Esophagus (tissue), 2 donors: ENCODE measurements at regions not wholly inside any gene's neighbourhood (a gene's known extent, or its start where the extent isn't known, plus 50 kb on each side); places are given as distances from the start of the nearest gene placed in this dataset.
"Not testable (repeated sequence)": the region's sequence is repeated elsewhere in the genome, so short reads cannot be mapped to it uniquely, and the experiment has no call there.

ENCODE experiments used
- H3K27ac ChIP-seq, 2 donors: one replicate each; pipeline ENCODE4 v1.5.1; 2013; ENCODE audit warnings: low read depth in 2 of 2, mild to moderate bottlenecking in 2 of 2, inconsistent platforms in 1 of 2, low read length in 1 of 2, moderate library complexity in 1 of 2
- H3K27me3 ChIP-seq, 2 donors: one replicate each; pipeline ENCODE4 v1.6.1; 2013; ENCODE audit warnings: low read length in 2 of 2, control low read depth in 1 of 2, mild to moderate bottlenecking in 1 of 2; ENCODE audit not compliant: insufficient read depth in 2 of 2, control insufficient read depth in 1 of 2
- H3K36me3 ChIP-seq, 2 donors: one replicate each; pipeline ENCODE4 v1.6.1; 2013; ENCODE audit warnings: low read length in 1 of 2; ENCODE audit not compliant: control insufficient read depth in 2 of 2, insufficient read depth in 2 of 2
- H3K4me1 ChIP-seq, 2 donors: one replicate each; pipeline ENCODE4 v1.6.1; 2013; ENCODE audit warnings: low read length in 1 of 2; ENCODE audit not compliant: control insufficient read depth in 2 of 2, insufficient read depth in 2 of 2
- H3K4me3 ChIP-seq, 2 donors: one replicate each; pipeline ENCODE4 v1.5.1; 2013; ENCODE audit warnings: low read length in 2 of 2, mild to moderate bottlenecking in 2 of 2, low read depth in 1 of 2, moderate library complexity in 1 of 2
- H3K9me3 ChIP-seq, 2 donors: one replicate each; pipeline ENCODE4 v1.6.1; 2013; ENCODE audit warnings: mild to moderate bottlenecking in 2 of 2, low read depth in 1 of 2, low read length in 1 of 2, moderate library complexity in 1 of 2; ENCODE audit not compliant: control insufficient read depth in 2 of 2, insufficient read depth in 1 of 2
- WGBS, 2 donors: extraction: QIAGEN DNeasy Blood & Tissue Kit; methylation state at CpG; one replicate each; pipeline ENCODE4 v1.1.7; 2013; 5-methylcytosine and 5-hydroxymethylcytosine counted together
- donor health status: healthy with polysubstance abuse.
- donor health status: Bipolar disorder and iron deficiency.

DNA sequence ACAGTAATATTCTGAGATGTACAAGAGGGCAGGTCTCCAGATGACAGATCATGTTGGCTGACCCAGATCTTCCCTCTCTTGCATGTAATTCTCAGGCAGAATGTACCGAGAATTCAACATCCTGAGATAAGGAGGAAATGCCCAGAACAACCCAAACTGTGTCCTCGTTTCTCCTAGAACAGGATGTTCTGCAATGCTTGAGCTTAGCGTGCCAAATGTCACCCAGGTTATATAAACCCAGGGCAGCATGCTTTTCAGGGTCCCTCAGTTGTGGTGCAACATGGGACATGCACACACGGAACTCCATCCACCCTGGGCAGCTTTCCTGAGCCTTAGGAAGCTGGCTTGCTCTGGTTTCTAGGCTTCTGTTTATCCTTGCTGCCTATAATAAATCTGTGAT is 102.1 kb upstream of the CMC1 start:
- Histone ChIP-seq H3K4me3 (no peak overlapping the region), H3K27ac (no peak overlapping the region), H3K9me3 (peaks cover 0 to 2% of the 10 kb centered on the region in 2 donors), H3K4me1 (peaks cover 0 to 3% of the 10 kb centered on the region in 2 donors), H3K27me3 (no peaks in the 10 kb centered on the region), H3K36me3 (no peaks in the 10 kb centered on the region)
- WGBS, 2 donors: 59 to 60% methylated on average over 4 of the region's 4 CpGs

- WGBS, 2 donors: 50 to 63% methylated on average over 5 of the region's 5 CpGs
Observed at GRCh38 chr3:28139967-28140634, 101.3 kb upstream of the CMC1 start.

DNA sequence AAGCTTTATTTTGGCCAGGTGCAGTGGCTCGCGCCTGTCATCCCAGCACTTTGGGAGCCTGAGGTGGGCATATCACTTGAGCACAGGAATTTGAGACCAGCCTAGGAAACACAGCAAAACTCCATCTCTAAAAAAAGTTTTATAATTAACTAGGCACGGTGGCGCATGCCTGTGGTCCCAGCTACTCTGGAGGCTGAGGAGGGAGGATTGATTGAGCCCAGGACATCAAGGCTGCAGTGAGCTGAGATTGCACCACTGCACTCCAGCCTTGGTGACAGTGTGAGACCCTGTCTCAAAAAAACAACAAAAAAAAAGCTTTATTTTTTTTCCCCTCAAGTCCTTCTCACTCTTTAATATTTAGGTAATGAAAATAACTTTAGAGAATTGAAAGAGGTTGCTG is 100.8 kb upstream of the CMC1 start:
- peaks cover 0 to 2% of the 10 kb centered on the region in 2 donors for H3K9me3 ChIP-seq
- H3K36me3 ChIP-seq: no peaks in the 10 kb centered on the region
- no peak overlapping the region for H3K27ac ChIP-seq
- WGBS, 2 donors: 90 to 95% methylated on average over 4 of the region's 4 CpGs
- no peaks in the 10 kb centered on the region for H3K27me3 ChIP-seq
- no peak overlapping the region for H3K4me3 ChIP-seq
- H3K4me1 ChIP-seq: peaks cover 0 to 3% of the 10 kb centered on the region in 2 donors

More at GRCh38 chr3:28139967-28140634, 101.3 kb upstream of the CMC1 start:
- H3K4me1 ChIP-seq: peaks cover 0 to 3% of the 10 kb centered on the region in 2 donors
- H3K27me3 ChIP-seq: no peaks in the 10 kb centered on the region
- no peak overlapping the region for H3K4me3 ChIP-seq
- no peaks in the 10 kb centered on the region for H3K36me3 ChIP-seq
- peaks cover 0 to 2% of the 10 kb centered on the region in 2 donors for H3K9me3 ChIP-seq
- no peak overlapping the region for H3K27ac ChIP-seq

- Histone ChIP-seq H3K27ac (no peak overlapping the region), H3K9me3 (no peaks in the 10 kb centered on the region), H3K4me3 (no peak overlapping the region), H3K36me3 (no peaks in the 10 kb centered on the region), H3K27me3 (no peaks in the 10 kb centered on the region), H3K4me1 (no peaks in the 10 kb centered on the region)
Observed at GRCh38 chr3:28149960-28150359, 91.5 kb upstream of the CMC1 start.

- H3K27ac ChIP-seq: no peak overlapping the region
Observed at GRCh38 chr3:28150465-28151206, 90.8 kb upstream of the CMC1 start.

GRCh38 chr3:28151207-28151550 is 90.2 kb upstream of the CMC1 start:
- H3K27me3 ChIP-seq: no peaks in the 10 kb centered on the region
- no peaks in the 10 kb centered on the region for H3K36me3 ChIP-seq
- H3K4me3 ChIP-seq: no peak overlapping the region
- no peaks in the 10 kb centered on the region for H3K4me1 ChIP-seq
- no peaks in the 10 kb centered on the region for H3K9me3 ChIP-seq
- no peak overlapping the region for H3K27ac ChIP-seq
- 60 to 68% methylated on average over 2 of the region's 2 CpGs for WGBS, 2 donors

More at GRCh38 chr3:28150465-28151206, 90.8 kb upstream of the CMC1 start:
- Histone ChIP-seq H3K27me3 (no peaks in the 10 kb centered on the region), H3K4me3 (no peak overlapping the region), H3K4me1 (no peaks in the 10 kb centered on the region), H3K9me3 (no peaks in the 10 kb centered on the region), H3K36me3 (no peaks in the 10 kb centered on the region)

DNA sequence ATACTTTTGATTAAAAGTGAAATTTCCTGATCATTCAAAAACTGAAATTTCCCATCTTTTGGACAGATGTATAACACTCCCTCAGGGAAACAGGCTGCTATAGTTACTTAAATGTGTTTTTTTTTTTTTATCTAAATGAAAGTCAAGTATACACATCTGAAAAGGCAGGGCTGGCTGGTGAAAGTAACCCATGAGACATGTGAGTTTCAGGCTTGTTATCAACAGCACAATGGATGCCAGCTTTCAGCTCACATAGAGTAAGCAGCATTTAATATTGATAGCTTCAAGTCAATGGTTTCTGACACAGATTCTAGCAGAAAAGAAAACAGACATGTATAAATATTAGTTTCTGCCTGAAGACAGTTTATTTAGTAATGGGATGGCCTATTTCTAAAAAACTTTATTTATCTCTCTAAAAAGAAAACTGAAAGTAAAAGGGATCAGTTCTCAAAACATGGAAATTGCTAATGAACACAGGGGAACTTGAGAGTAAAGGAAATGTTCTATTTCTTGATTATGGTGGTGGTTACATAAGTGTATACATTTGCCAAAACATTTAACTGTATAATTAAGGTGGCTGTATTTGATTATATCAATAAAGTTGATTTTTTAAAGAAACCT is 89.7 kb upstream of the CMC1 start:
- no peaks in the 10 kb centered on the region for H3K4me1 ChIP-seq
- no peaks in the 10 kb centered on the region for H3K36me3 ChIP-seq
- no peak overlapping the region for H3K27ac ChIP-seq
- H3K27me3 ChIP-seq: no peaks in the 10 kb centered on the region
- no peaks in the 10 kb centered on the region for H3K9me3 ChIP-seq
- no peak overlapping the region for H3K4me3 ChIP-seq

DNA sequence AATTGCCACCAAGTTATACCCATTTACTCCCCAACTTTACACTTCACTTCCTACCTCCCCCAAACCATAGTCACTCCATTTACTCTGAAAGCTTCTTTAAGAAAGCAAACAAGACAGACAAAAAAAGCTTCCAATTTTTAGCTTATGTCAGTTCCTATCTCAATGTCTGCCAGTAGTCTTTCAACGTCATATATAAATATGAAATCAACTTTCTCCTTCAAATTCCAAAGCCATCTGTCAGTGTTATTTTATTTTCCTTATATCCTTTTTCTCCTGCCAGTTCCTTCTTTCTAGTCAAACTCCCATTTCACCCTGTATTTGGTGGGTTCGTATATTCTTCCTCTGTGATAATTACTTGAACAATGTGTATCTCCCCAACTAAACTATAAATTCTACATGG is 85.8 kb upstream of the CMC1 start:
- Histone ChIP-seq H3K36me3 (no peaks in the 10 kb centered on the region), H3K27ac (no peak overlapping the region), H3K4me1 (no peaks in the 10 kb centered on the region), H3K27me3 (no peaks in the 10 kb centered on the region), H3K9me3 (no peaks in the 10 kb centered on the region), H3K4me3 (no peak overlapping the region)
- 57 to 75% methylated on average over 2 of the region's 2 CpGs for WGBS, 2 donors

GRCh38 chr3:28156599-28156998 is 84.8 kb upstream of the CMC1 start:
- not testable (repeated sequence) for H3K36me3 ChIP-seq, H3K4me3 ChIP-seq, H3K27ac ChIP-seq, H3K9me3 ChIP-seq, H3K4me1 ChIP-seq, H3K27me3 ChIP-seq
- 92 to 93% methylated on average over 16 of the region's 16 CpGs for WGBS, 2 donors

DNA sequence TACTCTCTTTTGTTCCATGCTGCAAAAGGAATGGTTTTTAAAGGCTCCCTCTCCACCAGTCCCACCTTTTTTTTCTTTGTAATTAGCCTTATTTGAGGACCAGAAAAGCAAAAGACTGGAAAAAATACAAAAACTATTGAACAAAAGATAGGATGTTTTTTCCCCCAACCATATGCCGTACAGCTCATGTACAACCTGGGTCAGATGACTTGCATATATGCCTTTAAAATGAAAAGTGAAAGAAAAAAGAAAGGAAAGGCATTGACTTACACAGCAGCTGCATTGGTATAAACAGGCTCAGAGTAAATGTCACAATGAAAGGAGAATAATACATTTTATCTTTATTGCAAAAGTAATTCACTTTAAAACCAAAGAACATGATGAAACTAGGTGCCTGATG is 69.5 kb upstream of the CMC1 start:
- no peak overlapping the region for H3K27ac ChIP-seq
- H3K27me3 ChIP-seq: no peaks in the 10 kb centered on the region
- no peaks in the 10 kb centered on the region for H3K36me3 ChIP-seq
- 39 to 45% methylated on average over 1 of the region's 1 CpG for WGBS, 2 donors
- no peaks in the 10 kb centered on the region for H3K4me1 ChIP-seq
- no peaks in the 10 kb centered on the region for H3K9me3 ChIP-seq
- no peak overlapping the region for H3K4me3 ChIP-seq
